G401.6 (cell line): ENCODE measurements at regions not wholly inside any gene's neighbourhood (a gene's known extent, or its start where the extent isn't known, plus 50 kb on each side); places are given as distances from the start of the nearest gene placed in this dataset.

Source experiments
- FAIRE-seq: peaks from 2 replicates; lab custom pipeline; 2012; peaks lifted over from hg19 to GRCh38; lab: Jason Lieb, UNC

DNA sequence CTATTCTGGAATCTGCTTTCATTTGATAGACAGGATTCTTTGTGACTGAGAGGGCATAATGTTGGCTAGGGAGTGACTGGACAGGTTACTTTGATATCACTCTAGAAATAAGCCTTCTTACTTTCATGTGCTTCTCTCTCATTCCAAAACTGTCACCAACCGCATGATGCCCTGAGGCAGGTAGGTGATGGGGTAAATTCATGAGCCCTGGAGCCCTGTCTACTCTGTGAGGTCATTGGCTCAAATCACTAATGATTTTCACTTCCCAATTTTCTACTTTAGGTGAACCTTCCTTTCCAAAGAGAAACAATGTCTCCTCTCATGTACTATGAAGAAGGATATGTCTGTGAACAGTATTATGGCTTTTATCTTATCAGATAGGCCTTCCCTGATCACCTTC, 596.7 kb downstream of the TUSC7 start:
- no peak for FAIRE-seq

DNA sequence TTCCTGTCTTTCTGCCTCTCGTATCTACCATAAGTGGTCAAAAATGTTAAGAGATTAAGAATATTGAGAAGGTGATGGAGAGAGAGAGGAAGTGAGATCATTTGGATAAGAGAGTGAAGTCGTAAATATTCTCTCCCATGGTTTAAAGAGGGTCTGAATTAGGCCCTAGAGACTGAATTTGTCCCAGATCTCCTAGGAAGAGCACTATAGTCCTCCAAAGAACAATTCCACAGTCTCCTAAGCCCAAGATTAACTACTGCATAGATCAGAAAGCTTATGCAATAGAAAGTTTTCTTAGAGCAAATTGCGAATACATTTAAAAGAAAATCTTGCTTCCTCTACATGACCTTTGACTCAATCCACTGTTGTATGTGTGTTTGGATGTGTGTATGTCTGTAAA, 598.8 kb downstream of the TUSC7 start:
- no peak for FAIRE-seq

DNA sequence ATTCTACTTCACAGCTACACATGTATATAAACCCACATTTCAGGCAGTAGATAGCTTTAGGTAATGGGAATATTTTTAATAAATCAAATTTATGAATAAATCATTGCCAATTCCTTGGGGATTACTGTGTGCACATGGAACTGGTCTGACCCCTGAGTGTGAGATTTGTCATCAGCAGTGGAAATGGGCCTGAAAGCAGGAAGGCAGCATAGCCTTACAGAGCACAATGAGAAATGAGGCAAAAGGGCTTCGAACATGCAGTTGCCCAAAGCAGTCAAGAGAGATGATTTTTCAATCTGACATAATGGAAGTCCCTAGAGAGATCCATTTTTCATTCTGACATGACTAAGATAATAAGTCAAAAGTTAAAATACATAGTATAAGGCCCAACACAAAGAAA, 599.2 kb downstream of the TUSC7 start:
- FAIRE-seq: no peak

DNA sequence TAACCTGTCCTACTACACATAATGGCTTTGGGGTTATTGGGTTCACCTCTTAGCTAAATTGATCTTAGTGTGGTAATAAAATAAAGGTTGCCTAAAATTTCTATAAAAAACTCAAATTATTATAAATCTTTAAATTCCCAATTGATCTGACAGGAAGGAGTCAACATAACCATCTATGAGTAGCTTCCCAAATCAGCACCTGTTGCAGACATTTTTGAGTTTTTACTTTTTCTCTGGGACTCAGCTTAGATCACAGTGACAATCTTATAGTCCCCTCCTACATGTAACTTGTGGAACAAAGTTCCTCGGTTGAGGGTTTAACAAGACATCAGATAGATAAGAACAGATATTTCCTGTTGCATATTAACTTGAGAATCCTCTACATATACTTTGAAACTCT, 601.0 kb downstream of the TUSC7 start:
- FAIRE-seq: no peak

DNA sequence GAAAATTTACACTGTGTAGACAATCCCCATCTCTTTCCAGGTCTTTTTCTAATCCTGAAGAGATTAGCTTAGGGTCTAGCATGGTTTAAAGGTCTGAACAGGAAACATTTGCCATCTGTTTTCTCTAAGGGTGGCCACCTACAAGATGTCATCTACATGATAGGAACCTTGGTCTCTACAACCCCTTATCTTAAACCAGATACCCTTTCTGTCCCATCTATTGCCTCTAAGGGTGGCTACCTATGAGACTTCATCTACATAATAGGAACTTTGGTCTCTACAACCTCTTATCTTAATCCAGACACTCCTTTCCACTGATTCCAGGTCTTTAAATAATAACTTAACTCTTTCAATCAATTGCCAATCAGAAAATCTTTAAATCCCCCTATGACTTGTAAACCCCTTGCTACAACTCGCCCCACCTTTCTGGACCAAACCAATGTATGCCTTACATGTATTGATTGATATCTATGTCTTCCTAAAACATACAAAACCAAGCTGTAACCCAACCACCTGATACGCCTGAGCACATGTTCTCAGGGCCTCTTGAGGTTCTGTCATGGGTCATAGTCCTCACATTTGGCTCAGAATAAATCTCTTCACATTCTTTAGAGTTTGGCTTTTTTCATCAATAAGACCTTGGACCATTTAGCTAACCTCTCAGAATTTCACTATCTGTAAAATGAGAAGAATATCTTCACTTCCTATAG, 605.0 kb downstream of the TUSC7 start:
- FAIRE-seq: no peak

DNA sequence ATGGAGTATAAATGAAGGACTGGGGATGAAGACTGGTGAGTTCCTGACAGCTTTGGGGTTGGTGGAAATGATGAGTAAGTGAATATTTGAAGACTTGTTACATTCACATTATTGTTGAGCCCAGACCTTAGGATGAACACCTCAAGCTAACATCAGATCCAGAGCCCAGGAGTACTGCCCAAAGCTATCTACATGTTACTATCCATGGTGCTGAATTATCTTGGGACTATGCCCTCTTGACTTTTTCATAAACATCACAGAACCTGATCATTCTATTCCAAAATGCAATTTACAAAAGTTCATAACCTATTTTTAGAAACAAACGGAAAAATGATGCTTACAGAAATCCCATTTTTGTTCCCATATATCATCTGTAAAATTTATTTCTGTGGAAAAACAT, 613.3 kb downstream of the TUSC7 start:
- no peak for FAIRE-seq

DNA sequence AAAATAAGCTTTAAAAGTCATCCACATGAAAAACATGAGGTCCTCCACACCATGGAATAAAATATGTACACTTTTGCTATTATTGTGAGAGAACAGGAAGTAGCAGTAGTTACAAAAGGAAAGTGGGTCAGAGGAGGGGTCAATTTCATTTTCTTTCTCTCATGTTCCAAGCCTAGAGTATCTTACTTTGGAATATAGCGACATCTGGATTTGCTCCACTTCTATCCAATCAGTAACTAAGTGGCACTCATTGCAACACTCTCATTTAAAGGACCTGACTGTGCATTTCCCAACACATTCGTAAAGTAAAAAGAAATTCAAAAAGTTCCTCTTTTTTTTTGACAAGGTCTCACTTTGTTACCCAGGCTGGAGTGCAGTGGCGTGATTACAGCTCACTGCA, 637.3 kb downstream of the TUSC7 start:
- no peak for FAIRE-seq

DNA sequence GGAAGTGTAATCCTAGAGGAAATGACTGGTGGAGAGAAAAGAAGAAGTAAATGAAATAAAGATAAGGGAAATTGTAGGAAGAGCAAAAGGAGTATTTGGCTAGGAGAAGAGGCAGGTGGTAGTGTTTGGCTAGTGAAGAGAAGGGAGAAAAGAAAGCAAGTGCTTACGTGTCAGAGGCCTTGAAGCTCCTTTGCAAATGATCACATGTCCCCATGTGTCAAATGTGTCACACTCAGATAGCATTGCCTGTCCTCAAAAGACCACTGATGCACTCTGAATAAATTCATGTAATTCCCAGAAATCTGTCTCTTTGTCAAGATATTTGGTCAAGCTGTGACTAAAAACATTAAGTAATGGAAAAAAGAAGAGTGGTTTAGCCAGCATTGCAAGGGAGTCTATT, 639.3 kb downstream of the TUSC7 start:
- FAIRE-seq: no peak

DNA sequence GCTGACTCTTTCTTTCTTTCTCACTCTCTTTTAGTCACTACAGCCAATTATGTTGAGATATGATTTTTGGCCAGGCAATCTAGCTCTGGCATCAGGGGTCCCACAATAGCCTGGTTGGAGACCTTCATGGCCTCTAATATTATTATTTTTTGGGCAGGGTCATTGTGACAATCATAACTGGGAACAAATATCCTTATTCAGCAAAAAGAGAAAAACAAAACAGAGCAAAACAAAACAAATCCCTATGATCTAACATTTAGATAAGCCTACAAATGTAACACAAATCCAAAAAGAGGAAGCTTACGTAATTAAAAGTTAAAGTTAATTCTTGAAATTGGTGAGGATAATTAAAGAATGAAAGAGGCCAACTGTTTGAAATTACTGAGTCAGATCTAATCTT, 640.0 kb downstream of the TUSC7 start:
- no peak for FAIRE-seq

DNA sequence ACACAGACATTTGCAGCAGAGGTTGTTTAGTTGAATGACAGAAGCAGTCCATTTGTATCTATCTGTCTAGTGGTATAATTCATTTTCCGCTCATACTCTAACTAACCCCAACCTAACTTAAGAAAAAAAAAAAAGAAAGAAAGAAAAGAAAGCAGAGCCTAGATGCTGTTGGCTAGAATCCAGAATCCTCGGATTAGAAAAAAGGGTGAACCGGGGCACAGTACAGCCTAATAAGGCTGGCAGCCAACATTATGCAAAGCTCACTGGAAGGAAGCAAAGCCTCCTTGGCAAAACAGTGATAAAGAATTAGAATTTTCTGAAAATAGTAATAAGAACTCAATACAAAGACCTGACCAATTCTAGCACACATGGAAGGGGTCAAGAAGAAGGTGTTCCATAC, 640.8 kb downstream of the TUSC7 start:
- FAIRE-seq: no peak

DNA sequence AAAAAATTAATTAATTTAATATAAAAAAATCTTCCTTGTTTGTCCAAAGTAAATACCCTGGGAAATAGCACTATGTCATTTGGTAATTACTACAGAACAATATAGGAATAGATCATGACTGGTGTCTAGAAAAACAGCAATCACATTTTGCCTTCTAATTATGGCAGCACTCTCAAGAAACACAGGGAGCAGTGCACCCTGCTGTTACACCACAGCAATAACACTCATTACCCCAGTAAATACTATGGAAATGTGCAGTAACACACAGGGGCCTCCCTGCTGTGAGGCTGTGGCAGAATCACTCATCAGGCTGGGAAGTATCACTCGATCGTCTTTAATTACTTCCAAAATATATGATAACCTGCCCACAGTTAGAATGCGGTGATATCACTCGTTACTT, 646.0 kb downstream of the TUSC7 start:
- no peak for FAIRE-seq

DNA sequence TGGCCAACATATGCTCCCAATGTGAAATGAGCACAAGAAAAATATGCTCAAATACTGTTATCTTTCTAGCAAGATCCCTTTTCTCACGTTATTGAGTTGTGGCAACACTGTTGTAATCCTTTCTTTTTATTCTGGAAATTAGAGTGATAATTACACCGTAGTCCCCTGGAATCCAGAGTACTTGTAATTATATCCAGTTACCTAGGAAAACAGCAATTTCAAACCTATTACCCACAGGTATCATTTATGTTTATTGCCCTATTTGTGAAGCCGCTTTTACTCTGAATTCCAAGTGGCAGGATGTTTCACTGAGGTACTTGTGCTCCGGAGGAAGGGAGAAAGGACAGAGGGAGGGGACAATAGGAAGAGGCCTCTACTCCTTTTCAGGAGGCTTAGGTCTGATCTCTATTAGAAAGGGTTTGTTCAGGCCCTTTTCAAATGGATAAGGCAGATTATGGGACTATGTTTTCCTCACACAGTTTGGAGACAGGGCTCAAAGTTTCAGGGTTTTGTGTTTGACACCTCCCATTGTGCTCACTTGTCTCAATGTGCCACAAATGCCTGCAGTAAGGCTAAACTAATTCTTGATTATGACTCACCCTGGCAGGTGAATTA, 646.6 kb downstream of the TUSC7 start:
- FAIRE-seq: no peak

DNA sequence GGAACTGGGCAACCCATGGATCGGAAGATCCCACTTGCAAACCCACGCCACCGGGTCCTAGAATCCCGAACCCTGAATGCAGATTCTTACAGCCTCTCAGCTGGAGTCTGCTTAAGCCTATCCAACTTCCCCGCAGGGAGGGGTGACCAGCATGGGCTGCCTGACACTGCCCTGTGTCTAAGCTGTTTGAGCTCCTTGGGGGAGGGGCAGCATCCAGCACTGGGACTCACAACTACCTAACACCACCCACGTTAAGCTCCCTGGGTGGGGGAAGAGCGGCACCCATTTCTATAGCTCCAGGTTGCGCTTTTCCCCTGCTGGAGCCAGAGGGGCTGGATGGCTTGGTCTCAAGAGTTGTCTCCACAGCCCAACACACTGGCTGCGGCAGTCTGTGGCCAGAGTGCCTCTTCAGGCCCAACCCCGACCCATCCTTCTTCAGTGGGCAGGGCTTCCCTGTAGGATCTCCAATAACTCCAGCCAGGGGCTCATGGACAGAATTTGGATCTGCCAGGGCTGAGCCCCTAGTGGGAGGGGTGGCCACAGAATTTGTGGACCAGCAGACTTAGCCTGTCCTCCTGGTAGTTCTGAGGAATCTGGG, 649.2 kb downstream of the TUSC7 start:
- no peak for FAIRE-seq

DNA sequence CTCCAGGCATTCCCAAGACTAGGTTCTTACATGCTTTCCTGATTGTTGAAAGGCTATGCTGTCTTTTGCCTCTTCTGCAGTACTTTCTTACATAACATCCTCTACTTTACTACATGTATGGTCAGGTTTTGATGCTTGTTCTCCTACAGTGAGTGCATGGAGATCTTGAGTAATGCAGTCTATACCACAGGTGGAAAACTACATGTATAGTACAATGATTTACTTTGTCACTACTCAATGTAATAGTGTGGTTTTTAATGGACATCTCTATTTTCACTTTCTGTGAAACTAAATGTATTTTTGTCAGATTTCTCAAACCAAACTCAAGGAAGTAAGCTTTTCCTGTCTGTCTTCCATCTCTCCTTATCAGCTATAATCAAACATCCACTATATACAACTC, 657.0 kb downstream of the TUSC7 start:
- FAIRE-seq: no peak

DNA sequence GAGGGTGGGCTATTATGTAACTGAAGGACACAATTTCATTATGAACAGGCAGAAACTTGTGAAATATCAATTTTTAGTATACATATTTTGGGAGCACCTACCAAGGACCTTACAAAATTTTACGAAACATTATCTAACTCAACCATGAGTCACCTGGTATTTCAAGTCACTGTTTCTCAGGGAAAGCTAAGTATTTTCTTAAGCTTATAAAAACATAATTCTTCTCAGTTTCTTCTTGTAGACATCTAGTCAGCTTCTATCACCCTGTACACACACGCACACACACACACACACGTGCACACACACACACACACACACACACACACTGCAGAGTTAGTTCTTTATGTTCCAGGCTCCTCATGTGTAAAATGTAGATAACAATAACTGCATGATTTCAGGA, 658.3 kb downstream of the TUSC7 start:
- no peak for FAIRE-seq

DNA sequence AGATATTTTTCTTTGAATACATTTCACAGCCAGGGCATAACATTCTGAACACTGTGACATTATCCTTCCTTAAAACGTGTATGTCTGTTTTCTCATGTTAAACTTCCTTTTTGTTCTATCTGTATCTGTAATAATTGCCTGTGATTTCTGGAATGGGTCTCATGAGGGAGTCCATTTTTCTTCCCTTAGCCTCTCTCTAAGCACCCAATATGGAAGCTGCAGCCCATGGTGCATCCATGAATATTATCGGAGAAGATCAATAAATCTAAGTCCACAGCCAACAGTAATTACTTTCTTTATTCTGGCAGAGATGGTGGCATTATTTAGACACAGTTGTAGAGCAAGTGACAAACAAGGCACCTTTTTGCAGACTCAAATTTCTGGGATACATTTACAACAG, 671.1 kb downstream of the TUSC7 start:
- no peak for FAIRE-seq

DNA sequence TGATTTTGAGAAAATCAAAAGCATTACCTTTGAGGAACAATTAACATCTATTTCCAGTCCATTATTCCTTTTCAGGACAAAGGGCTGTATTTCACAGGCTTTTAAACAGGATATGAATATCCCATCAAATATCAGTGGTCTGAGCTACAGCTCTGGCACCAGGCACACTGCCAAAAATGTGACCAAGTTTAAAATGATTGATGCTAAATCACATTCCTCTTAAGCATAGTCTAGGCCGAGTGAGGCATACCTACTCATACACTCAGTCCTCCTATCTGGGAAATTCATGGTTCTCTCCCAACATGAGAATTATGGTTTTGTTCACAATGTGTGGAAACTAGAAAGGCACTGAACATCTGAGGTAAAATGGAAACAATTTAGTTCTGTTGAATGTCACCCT, 683.5 kb downstream of the TUSC7 start:
- no peak for FAIRE-seq

DNA sequence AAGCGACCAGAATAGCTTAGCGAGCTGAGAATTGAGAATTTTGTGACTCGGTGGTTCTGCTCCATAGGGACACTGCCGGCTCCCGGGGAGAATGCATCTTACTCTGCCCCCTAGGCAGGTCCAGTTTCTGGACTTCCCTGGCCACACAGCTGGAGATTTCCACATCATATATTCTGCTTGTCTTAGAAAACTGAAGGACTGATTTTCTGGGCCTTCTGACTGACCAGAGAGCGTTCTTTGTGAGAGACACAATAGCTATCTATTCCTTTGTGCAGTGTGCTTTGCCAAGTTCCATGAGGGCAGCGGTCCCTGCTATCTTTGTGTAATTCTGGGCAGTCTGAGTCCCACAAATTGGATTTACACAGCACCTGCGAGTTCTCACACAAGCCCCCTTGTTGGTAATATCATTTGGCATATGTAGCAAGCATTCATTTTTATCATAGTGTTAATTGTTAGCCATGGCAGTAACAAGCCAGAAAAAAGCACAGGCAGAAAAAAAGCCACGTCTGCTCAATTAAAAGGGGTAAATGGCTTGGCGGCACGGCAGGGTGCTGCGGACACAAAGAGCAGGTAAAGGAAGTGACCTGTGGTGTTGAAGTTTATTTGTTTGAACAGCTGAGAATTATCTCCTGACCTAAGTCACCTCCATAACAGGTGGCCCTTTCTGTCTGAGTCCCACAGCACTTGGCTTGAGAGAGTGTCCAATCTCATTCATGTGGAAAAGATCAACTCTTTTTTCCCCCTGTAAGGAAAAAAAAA, 688.7 kb downstream of the TUSC7 start:
- FAIRE-seq: no peak

DNA sequence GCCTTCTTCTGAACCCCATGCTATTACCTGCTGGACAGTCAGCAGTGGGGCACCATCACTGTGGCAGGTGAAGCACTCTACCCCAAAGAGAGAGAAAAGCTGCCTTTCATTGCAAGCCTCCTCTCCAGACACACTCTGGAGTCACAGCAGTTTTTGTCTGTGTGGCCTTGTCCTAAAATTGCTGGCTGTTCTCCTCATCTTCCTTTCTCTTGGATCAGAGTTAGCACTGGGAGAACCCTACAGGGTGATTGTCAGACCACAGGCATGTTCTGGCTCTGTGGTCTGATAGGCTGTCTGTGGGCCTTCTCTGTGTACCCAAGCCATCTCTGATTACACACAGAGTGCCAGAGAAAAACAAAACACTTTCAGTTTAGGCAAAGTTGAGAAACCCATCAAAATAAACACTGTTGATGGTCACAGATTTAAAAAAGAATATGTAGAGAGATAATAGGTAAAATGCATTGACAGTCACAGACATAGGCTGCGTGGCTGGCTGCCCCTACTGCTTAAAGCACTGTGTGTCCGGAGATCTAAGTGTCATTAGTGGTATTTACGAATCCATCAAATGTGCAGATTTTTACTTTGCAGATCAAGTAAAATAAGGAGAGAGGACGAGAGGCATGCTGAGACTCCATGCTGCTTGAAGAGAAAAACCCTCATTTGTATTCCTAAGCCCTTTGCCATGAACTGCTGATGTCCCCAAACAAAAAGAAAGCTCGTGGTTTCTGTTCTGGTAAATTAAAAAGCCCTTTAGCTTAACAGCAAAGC, 689.9 kb downstream of the TUSC7 start:
- FAIRE-seq: no peak

DNA sequence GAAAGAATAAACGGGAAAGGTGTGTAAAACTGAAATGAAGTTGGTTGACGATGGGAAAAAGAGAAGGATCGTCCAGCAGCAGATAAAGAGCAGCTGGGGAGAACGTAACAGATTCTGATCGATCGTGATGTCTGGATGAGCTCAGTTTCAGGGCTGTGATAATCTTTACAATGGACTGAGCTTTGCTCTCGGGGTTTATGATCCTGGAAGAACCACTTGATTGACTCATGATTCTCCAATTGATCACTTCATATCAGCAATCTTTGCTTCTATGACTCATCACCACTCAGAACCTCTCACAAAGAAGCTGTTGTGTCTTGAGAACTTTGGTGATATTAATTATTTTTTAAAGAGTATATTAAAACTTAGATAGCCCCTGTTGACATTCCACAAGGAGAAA, 690.7 kb downstream of the TUSC7 start:
- no peak for FAIRE-seq

DNA sequence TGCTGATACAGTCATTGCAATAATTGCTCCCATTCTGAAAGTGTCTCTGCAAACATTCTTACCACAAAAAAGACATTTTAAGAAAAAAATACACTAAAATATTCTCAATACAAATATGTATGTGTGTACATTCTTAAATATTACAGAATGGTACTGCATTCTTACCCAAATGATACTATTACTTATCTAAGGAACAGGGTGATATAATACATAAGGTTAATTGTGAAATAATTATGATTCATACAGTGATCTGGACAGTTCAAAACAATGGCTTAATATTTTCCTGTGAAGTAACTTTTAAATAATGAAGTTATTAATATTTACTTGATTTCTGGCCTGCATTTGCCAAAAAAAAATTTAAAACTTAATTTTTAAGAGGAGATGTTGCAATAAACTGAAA, 694.6 kb downstream of the TUSC7 start:
- FAIRE-seq: no peak

DNA sequence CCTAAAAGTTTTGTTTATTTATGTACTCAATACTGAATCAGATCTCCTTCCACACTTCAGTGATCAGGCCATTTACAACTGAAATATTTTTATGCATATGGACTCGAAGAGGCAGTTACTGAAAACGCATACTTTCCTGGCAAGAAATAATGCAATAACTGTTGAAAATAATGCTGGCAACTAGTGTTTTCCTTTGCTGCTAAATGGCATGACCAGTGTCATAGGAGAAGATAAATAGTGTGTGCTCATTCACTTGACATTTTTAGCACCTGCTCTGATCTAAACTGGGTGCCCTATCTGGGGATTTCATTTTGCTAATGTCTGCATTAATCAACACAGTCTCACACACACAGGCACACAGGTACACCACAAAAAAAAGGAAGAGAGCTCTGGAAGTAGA, 695.2 kb downstream of the TUSC7 start:
- no peak for FAIRE-seq

DNA sequence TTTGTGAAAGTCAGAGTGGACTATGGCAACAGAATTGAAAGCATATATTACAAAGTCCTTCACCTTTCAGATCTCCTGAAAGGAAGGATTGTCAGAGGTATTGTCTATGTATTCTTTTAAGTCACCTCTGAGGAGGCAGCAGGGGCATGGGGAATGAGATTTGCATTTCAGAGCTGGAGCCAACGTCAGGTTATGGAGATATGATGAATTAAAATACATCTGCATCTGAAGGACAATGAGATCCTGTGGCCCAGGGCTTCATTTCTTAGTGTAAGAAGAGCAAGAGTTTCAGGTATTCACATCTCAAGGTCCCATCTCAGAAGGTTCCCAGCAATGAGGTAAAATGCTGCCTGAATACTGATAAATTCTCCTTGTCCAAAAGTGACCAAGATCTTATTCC, 695.8 kb downstream of the TUSC7 start:
- FAIRE-seq: no peak
